Natural killer cell (primary cell): ENCODE measurements at regions not wholly inside any gene's neighbourhood (a gene's known extent, or its start where the extent isn't known, plus 50 kb on each side); places are given as distances from the start of the nearest gene placed in this dataset.

Experiments used
- ATAC-seq, 3 donors: fragments of 150-1000 bp in 2 of 3; fragments of 200-7000 bp in 1 of 3; cut with Tn5 transposase; 1 replicate in 1 of 3; 2 replicates in 2 of 3; pipeline ENCODE4 v1.10.0; 2021; ENCODE audit warnings: mild to moderate bottlenecking in 2 of 3, moderate library complexity in 2 of 3
- DNase-seq, 2 donors: peaks; one replicate each; pipeline versions ENCODE4 v3.0.0 to v3.0.0-alpha.2; 2013 to 2021; ENCODE audit warnings: mixed read lengths in 1 of 2
- H3K27ac ChIP-seq: one replicate; pipeline ENCODE4 v1.5.1; 2013; ENCODE audit warnings: mild to moderate bottlenecking, low read length
- H3K27me3 ChIP-seq: one replicate; pipeline ENCODE4 v1.6.1; 2013; ENCODE audit warnings: low read length; ENCODE audit not compliant: control insufficient read depth, insufficient read depth
- H3K36me3 ChIP-seq: one replicate; pipeline ENCODE4 v1.6.1; 2013; ENCODE audit warnings: low read length; ENCODE audit not compliant: control insufficient read depth, insufficient read depth
- H3K4me1 ChIP-seq: one replicate; pipeline ENCODE4 v1.6.1; 2013; ENCODE audit warnings: low read length; ENCODE audit not compliant: control insufficient read depth, insufficient read depth
- H3K4me3 ChIP-seq: one replicate; pipeline ENCODE4 v1.5.1; 2013; ENCODE audit warnings: low read length
- H3K9me3 ChIP-seq: one replicate; pipeline ENCODE4 v1.6.1; 2013; ENCODE audit warnings: low read length; ENCODE audit not compliant: control insufficient read depth, insufficient read depth
- H3K27ac Mint-ChIP-seq, 2 donors: one replicate each; pipeline ENCODE4 v1.8.0; 2022; ENCODE audit warnings: mild to moderate bottlenecking in 2 of 2, mixed read lengths in 2 of 2, moderate library complexity in 1 of 2
- H3K27me3 Mint-ChIP-seq, 2 donors: one replicate each; pipeline ENCODE4 v1.8.0; 2022; ENCODE audit warnings: low read depth in 2 of 2, mixed read lengths in 2 of 2
- H3K36me3 Mint-ChIP-seq: one replicate; pipeline ENCODE4 v1.8.0; 2022; ENCODE audit warnings: mixed read lengths
- H3K4me1 Mint-ChIP-seq, 2 donors: one replicate each; pipeline ENCODE4 v1.8.0; 2022; ENCODE audit warnings: mixed read lengths in 2 of 2
- H3K4me3 Mint-ChIP-seq: one replicate; pipeline ENCODE4 v1.8.0; 2022; ENCODE audit warnings: mild to moderate bottlenecking, moderate library complexity, mixed read lengths
- H3K9me3 Mint-ChIP-seq, 2 donors: one replicate each; pipeline ENCODE4 v1.8.0; 2022; ENCODE audit warnings: mixed read lengths in 2 of 2
- WGBS: methylation state at CpG from one replicate; pipeline ENCODE4 v1.1.7; 2013; ENCODE audit warnings: missing lambda C conversion rate; ENCODE audit not compliant: insufficient coverage; 5-methylcytosine and 5-hydroxymethylcytosine counted together
- intact Hi-C: fragments of 100-400 bp; cut with micrococcal nuclease; formaldehyde crosslinking; loops from one replicate; pipeline ENCODE4 v1.14.2; 2022
- TF ChIP-seq, protein P1 (sequence below): fragments of 200-600 bp; IDR thresholded peaks from one replicate; pipeline ENCODE4 v1.8.0; 2022; ENCODE audit warnings: antibody characterized with exemption

- Mint-ChIP-seq H3K27me3 (peaks cover 9 to 33% of the 10 kb centered on the region in 2 donors), H3K4me1 (peaks cover 12% of the 10 kb centered on the region in 2 donors), H3K9me3 (no peaks in the 10 kb centered on the region), H3K36me3 (no peaks in the 10 kb centered on the region), H3K4me3 (no peak overlapping the region), H3K27ac (no peak overlapping the region)
- Histone ChIP-seq H3K36me3 (no peaks in the 10 kb centered on the region), H3K4me3 (no peak overlapping the region), H3K4me1 (no peaks in the 10 kb centered on the region), H3K27ac (no peak overlapping the region), H3K9me3 (no peaks in the 10 kb centered on the region), H3K27me3 (no peaks in the 10 kb centered on the region)
- no peak for DNase-seq
- no peak for ATAC-seq
- TF ChIP-seq, protein P1, sequence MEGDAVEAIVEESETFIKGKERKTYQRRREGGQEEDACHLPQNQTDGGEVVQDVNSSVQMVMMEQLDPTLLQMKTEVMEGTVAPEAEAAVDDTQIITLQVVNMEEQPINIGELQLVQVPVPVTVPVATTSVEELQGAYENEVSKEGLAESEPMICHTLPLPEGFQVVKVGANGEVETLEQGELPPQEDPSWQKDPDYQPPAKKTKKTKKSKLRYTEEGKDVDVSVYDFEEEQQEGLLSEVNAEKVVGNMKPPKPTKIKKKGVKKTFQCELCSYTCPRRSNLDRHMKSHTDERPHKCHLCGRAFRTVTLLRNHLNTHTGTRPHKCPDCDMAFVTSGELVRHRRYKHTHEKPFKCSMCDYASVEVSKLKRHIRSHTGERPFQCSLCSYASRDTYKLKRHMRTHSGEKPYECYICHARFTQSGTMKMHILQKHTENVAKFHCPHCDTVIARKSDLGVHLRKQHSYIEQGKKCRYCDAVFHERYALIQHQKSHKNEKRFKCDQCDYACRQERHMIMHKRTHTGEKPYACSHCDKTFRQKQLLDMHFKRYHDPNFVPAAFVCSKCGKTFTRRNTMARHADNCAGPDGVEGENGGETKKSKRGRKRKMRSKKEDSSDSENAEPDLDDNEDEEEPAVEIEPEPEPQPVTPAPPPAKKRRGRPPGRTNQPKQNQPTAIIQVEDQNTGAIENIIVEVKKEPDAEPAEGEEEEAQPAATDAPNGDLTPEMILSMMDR, result no peak
- intact Hi-C loops, result no loop called here
- 93% methylated on average over 3 of the region's 3 CpGs for WGBS
These were observed 82.9 kb downstream of the ELOVL4 start for GRCh38 chr6:79864421-79864820.

- H3K36me3 Mint-ChIP-seq, result no peaks in the 10 kb centered on the region
- Histone ChIP-seq H3K4me3 (no peak overlapping the region), H3K27me3 (no peaks in the 10 kb centered on the region), H3K9me3 (no peaks in the 10 kb centered on the region), H3K27ac (no peak overlapping the region), H3K4me1 (no peaks in the 10 kb centered on the region), H3K36me3 (no peaks in the 10 kb centered on the region)
- H3K4me3 Mint-ChIP-seq, result no peak overlapping the region
- no CpG with 5 or more reads among the region's 1 CpG for WGBS
- peaks cover 8 to 29% of the 10 kb centered on the region in 2 donors for H3K27me3 Mint-ChIP-seq
- peaks cover 8 to 9% of the 10 kb centered on the region in 2 donors for H3K4me1 Mint-ChIP-seq
- no peaks in the 10 kb centered on the region for H3K9me3 Mint-ChIP-seq
- TF ChIP-seq, protein P1, result no peak
- ATAC-seq (no peak), DNase-seq (no peak)
- no peak overlapping the region for H3K27ac Mint-ChIP-seq
- intact Hi-C loops, result no loop called here
These were observed 83.4 kb downstream of the ELOVL4 start for GRCh38 chr6:79864001-79864400.

DNA sequence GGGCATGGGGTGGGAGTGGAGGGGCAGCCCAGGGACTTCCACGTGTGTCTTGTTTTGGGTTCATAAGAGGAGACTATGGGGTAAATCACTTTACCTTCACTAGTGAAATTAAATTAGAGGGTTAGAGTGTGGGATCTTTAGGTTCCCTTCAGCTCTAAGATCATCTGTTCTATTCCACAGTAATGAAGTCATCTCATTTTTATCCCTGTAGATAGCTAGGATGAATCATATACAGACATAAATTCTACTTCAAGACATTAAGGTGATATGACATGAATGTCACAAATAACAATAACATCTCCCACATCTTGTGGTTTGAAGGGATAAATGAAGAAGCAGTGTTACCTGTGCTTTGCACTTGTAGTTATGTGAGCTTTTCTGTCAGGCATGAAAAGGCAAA lies 83.8 kb downstream of the ELOVL4 start:
- Histone ChIP-seq H3K36me3 (no peaks in the 10 kb centered on the region), H3K27me3 (no peaks in the 10 kb centered on the region), H3K4me3 (no peak overlapping the region), H3K4me1 (no peaks in the 10 kb centered on the region), H3K9me3 (no peaks in the 10 kb centered on the region), H3K27ac (no peak overlapping the region)
- Mint-ChIP-seq H3K4me1 (peaks cover 4 to 5% of the 10 kb centered on the region in 2 donors), H3K9me3 (no peaks in the 10 kb centered on the region), H3K4me3 (no peak overlapping the region), H3K36me3 (no peaks in the 10 kb centered on the region), H3K27ac (no peak overlapping the region), H3K27me3 (peaks cover 6 to 24% of the 10 kb centered on the region in 2 donors)
- TF ChIP-seq, protein P1, result no peak
- DNase-seq, result no peak
- WGBS, result no CpG with 5 or more reads among the region's 1 CpG
- intact Hi-C loops, result no loop called here
- ATAC-seq, result no peak

DNA sequence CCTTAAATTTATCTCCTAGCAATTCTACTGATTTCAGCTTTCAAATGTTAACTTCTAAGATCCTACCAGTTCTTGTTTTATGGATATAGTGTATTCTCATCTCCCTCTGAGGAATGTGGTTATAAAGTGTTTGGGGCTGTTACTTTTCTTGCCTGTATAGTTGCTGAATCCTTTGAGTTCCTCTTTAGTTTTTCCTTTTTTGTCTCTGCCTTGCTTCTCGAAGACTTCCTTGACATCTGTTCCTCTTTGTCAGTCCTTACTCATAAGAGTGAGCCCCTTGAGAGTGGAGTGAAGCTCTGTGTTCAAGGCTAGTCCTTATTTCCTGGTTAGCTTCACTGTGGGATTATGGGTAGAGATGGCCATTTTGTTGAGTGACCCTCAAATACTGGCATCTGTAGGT lies 84.6 kb downstream of the ELOVL4 start:
- intact Hi-C loops, result no loop called here

More for the DNA sequence above, 84.6 kb downstream of the ELOVL4 start:
- H3K4me1 Mint-ChIP-seq, result no peaks in the 10 kb centered on the region
- Histone ChIP-seq H3K27me3 (no peaks in the 10 kb centered on the region), H3K36me3 (no peaks in the 10 kb centered on the region), H3K27ac (no peak overlapping the region), H3K9me3 (no peaks in the 10 kb centered on the region), H3K4me1 (no peaks in the 10 kb centered on the region), H3K4me3 (no peak overlapping the region)
- H3K27me3 Mint-ChIP-seq, result peaks cover 4 to 19% of the 10 kb centered on the region in 2 donors
- TF ChIP-seq, protein P1, result no peak
- H3K27ac Mint-ChIP-seq, result no peak overlapping the region
- ATAC-seq (peak in 1 of 3 donors; percentile 27), DNase-seq (no peak)
- WGBS, result 22% methylated on average over 1 of the region's 1 CpG
- no peaks in the 10 kb centered on the region for H3K36me3 Mint-ChIP-seq
- no peak overlapping the region for H3K4me3 Mint-ChIP-seq
- no peaks in the 10 kb centered on the region for H3K9me3 Mint-ChIP-seq
